Muscle of leg (tissue), 3 donors: ENCODE measurements at regions not wholly inside any gene's neighbourhood (a gene's known extent, or its start where the extent isn't known, plus 50 kb on each side); places are given as distances from the start of the nearest gene placed in this dataset.

Experiments
- DNase-seq: peaks from one replicate; pipeline ENCODE4 v3.0.0; 2013
- H3K27ac ChIP-seq: one replicate; pipeline ENCODE4 v1.5.1; 2013; ENCODE audit warnings: mild to moderate bottlenecking, low read length, control low read depth
- H3K27me3 ChIP-seq: one replicate; pipeline ENCODE4 v1.6.1; 2013; ENCODE audit warnings: low read length; ENCODE audit not compliant: control insufficient read depth, insufficient read depth
- H3K36me3 ChIP-seq: one replicate; pipeline ENCODE4 v1.6.1; 2013; ENCODE audit warnings: low read length; ENCODE audit not compliant: control insufficient read depth, insufficient read depth
- H3K4me1 ChIP-seq: one replicate; pipeline ENCODE4 v1.6.1; 2013; ENCODE audit warnings: low read length; ENCODE audit not compliant: control insufficient read depth, insufficient read depth
- H3K4me3 ChIP-seq: one replicate; pipeline ENCODE4 v1.5.1; 2013; ENCODE audit warnings: low read length, control low read depth
- H3K9me3 ChIP-seq: replicated peaks from 2 replicates; pipeline ENCODE4 v1.6.1; 2013; ENCODE audit warnings: low read depth, low read length; ENCODE audit not compliant: control insufficient read depth
- WGBS: methylation state at CpG from one replicate; pipeline ENCODE4 v1.1.5; 2013; ENCODE audit warnings: missing lambda C conversion rate; ENCODE audit not compliant: insufficient coverage; 5-methylcytosine and 5-hydroxymethylcytosine counted together

GRCh38 chr3:165523801-165524200 lies 313.4 kb downstream of the BCHE start:
- Histone ChIP-seq H3K9me3 (no peaks in the 10 kb centered on the region), H3K4me3 (no peak overlapping the region), H3K27me3 (no peaks in the 10 kb centered on the region), H3K27ac (no peak overlapping the region), H3K4me1 (no peaks in the 10 kb centered on the region), H3K36me3 (no peaks in the 10 kb centered on the region)
- no peak for DNase-seq

GRCh38 chr3:165522386-165522785 lies 314.8 kb downstream of the BCHE start:
- no peaks in the 10 kb centered on the region for H3K27me3 ChIP-seq
- no CpG with 5 or more reads among the region's 1 CpG for WGBS

GRCh38 chr3:165521131-165521871 lies 315.9 kb downstream of the BCHE start:
- peak; percentile 46 for DNase-seq
- no peaks in the 10 kb centered on the region for H3K4me1 ChIP-seq
- H3K27ac ChIP-seq, result no peak overlapping the region
- H3K36me3 ChIP-seq, result no peaks in the 10 kb centered on the region
- no peaks in the 10 kb centered on the region for H3K9me3 ChIP-seq
- H3K4me3 ChIP-seq, result no peak overlapping the region
- no peaks in the 10 kb centered on the region for H3K27me3 ChIP-seq
- WGBS, result 60% methylated on average over 1 of the region's 2 CpGs

More at GRCh38 chr3:165522386-165522785, 314.8 kb downstream of the BCHE start:
- Histone ChIP-seq H3K36me3 (no peaks in the 10 kb centered on the region), H3K4me3 (no peak overlapping the region), H3K4me1 (no peaks in the 10 kb centered on the region), H3K9me3 (no peaks in the 10 kb centered on the region), H3K27ac (no peak overlapping the region)
- DNase-seq, result peak; percentile 22

GRCh38 chr3:165519687-165520086 lies 317.5 kb downstream of the BCHE start:
- DNase-seq, result no peak
- H3K36me3 ChIP-seq, result no peaks in the 10 kb centered on the region
- no CpG with 5 or more reads among the region's 4 CpGs for WGBS
- H3K9me3 ChIP-seq, result no peaks in the 10 kb centered on the region
- no peak overlapping the region for H3K4me3 ChIP-seq
- no peak overlapping the region for H3K27ac ChIP-seq
- H3K27me3 ChIP-seq, result no peaks in the 10 kb centered on the region
- H3K4me1 ChIP-seq, result no peaks in the 10 kb centered on the region

GRCh38 chr3:165518346-165518745 lies 318.9 kb downstream of the BCHE start:
- no peaks in the 10 kb centered on the region for H3K36me3 ChIP-seq
- no peak for DNase-seq
- WGBS, result 86% methylated on average over 1 of the region's 2 CpGs
- H3K4me3 ChIP-seq, result no peak overlapping the region
- no peak overlapping the region for H3K27ac ChIP-seq
- no peaks in the 10 kb centered on the region for H3K27me3 ChIP-seq
- H3K9me3 ChIP-seq, result no peaks in the 10 kb centered on the region
- no peaks in the 10 kb centered on the region for H3K4me1 ChIP-seq

GRCh38 chr3:165513715-165514701 lies 317.8 kb upstream of the SLITRK3 start:
- Histone ChIP-seq H3K36me3 (no peaks in the 10 kb centered on the region), H3K4me3 (no peak overlapping the region), H3K9me3 (no peaks in the 10 kb centered on the region), H3K27me3 (no peaks in the 10 kb centered on the region), H3K4me1 (no peaks in the 10 kb centered on the region), H3K27ac (no peak overlapping the region)
- WGBS, result no CpG with 5 or more reads among the region's 4 CpGs
- DNase-seq, result no peak

GRCh38 chr3:165507576-165507975 lies 311.4 kb upstream of the SLITRK3 start:
- H3K4me3 ChIP-seq, result no peak overlapping the region
- H3K36me3 ChIP-seq, result no peaks in the 10 kb centered on the region
- H3K4me1 ChIP-seq, result no peaks in the 10 kb centered on the region
- H3K27me3 ChIP-seq, result no peaks in the 10 kb centered on the region
- no peak overlapping the region for H3K27ac ChIP-seq
- WGBS, result no CpG with 5 or more reads among the region's 3 CpGs
- H3K9me3 ChIP-seq, result no peaks in the 10 kb centered on the region
- no peak for DNase-seq

GRCh38 chr3:165507060-165507459 lies 310.9 kb upstream of the SLITRK3 start:
- Histone ChIP-seq H3K27ac (no peak overlapping the region), H3K27me3 (no peaks in the 10 kb centered on the region), H3K36me3 (no peaks in the 10 kb centered on the region), H3K9me3 (no peaks in the 10 kb centered on the region), H3K4me3 (no peak overlapping the region), H3K4me1 (no peaks in the 10 kb centered on the region)
- no peak for DNase-seq
- no CpG with 5 or more reads among the region's 1 CpG for WGBS

GRCh38 chr3:165505657-165506056 lies 309.5 kb upstream of the SLITRK3 start:
- Histone ChIP-seq H3K4me3 (no peak overlapping the region), H3K27me3 (no peaks in the 10 kb centered on the region)
- no peak for DNase-seq

GRCh38 chr3:165504554-165504953 lies 308.4 kb upstream of the SLITRK3 start:
- Histone ChIP-seq H3K9me3 (no peaks in the 10 kb centered on the region), H3K4me3 (no peak overlapping the region), H3K27ac (no peak overlapping the region), H3K36me3 (no peaks in the 10 kb centered on the region), H3K27me3 (no peaks in the 10 kb centered on the region), H3K4me1 (no peaks in the 10 kb centered on the region)
- DNase-seq, result no peak
- no CpG with 5 or more reads among the region's 1 CpG for WGBS

More at GRCh38 chr3:165505657-165506056, 309.5 kb upstream of the SLITRK3 start:
- no peaks in the 10 kb centered on the region for H3K9me3 ChIP-seq
- no peaks in the 10 kb centered on the region for H3K4me1 ChIP-seq
- H3K27ac ChIP-seq, result no peak overlapping the region
- H3K36me3 ChIP-seq, result no peaks in the 10 kb centered on the region
